ENCODE measurements at regions not wholly inside any gene's neighbourhood (a gene's known extent, or its start where the extent isn't known, plus 50 kb on each side); places are given as distances from the start of the nearest gene placed in this dataset.

GRCh38 chr6:25150031-25150430 is 129.1 kb upstream of the CARMIL1 start:
- no peak for TF ChIP-seq CTCF (IDR thresholded peaks at IDR 0.05)
- TF ChIP-seq EZH2 (IDR thresholded peaks at IDR 0.05; ENCODE audit: borderline replicate concordance, insufficient read depth, low read depth, low read length, poor library complexity, severe bottlenecking) = no peak
